ENCODE measurements at regions not wholly inside any gene's neighbourhood (a gene's known extent, or its start where the extent isn't known, plus 50 kb on each side); places are given as distances from the start of the nearest gene placed in this dataset.

DNA sequence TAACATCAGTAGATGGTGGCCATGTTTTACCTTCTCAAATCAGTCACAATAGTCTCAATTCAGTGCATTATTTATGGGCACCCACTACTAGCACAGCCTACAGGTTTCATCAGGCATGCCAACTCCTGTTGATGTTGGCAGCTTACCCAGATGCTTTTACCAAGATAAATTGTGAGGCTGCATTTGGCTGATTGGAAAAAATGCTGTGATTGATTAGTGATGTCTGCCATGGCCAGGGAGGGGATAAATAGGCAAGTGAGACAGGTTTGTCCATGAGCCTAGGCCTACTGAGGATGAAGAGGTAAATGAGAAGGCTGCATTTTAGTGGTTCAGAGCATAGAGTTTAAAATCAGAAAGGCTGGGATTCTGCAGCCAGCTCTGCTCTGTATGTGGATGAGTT, 227.1 kb downstream of the NFATC2 start:
- Histone ChIP-seq H3K79me2 (ENCODE audit: control insufficient read depth, low read length) (no peaks in the 10 kb centered on the region), H3K9me2 (replicated peaks; ENCODE audit: control insufficient read depth, low read length) (no peaks in the 10 kb centered on the region), H3K9me3 (ENCODE audit: control insufficient read depth, insufficient read depth, low read length) (no peaks in the 10 kb centered on the region), H4K20me1 (ENCODE audit: control insufficient read depth, insufficient read depth, low read depth, low read length) (no peaks in the 10 kb centered on the region), H3K4me2 (ENCODE audit: low read length) (no peak overlapping the region), H3K36me3 (ENCODE audit: control insufficient read depth, low read length) (no peaks in the 10 kb centered on the region), H3F3A (ENCODE audit: control insufficient read depth, insufficient read depth) (no peaks in the 10 kb centered on the region), H3K27ac (ENCODE audit: low read depth, low read length) (no peak overlapping the region), H3K27me3 (ENCODE audit: control insufficient read depth, low read length) (peaks cover 9% of the 10 kb centered on the region), H3K4me3 (ENCODE audit: low read length) (no peak overlapping the region), H3K4me1 (ENCODE audit: control insufficient read depth, low read length) (no peaks in the 10 kb centered on the region)
- TF ChIP-seq, protein P1, sequence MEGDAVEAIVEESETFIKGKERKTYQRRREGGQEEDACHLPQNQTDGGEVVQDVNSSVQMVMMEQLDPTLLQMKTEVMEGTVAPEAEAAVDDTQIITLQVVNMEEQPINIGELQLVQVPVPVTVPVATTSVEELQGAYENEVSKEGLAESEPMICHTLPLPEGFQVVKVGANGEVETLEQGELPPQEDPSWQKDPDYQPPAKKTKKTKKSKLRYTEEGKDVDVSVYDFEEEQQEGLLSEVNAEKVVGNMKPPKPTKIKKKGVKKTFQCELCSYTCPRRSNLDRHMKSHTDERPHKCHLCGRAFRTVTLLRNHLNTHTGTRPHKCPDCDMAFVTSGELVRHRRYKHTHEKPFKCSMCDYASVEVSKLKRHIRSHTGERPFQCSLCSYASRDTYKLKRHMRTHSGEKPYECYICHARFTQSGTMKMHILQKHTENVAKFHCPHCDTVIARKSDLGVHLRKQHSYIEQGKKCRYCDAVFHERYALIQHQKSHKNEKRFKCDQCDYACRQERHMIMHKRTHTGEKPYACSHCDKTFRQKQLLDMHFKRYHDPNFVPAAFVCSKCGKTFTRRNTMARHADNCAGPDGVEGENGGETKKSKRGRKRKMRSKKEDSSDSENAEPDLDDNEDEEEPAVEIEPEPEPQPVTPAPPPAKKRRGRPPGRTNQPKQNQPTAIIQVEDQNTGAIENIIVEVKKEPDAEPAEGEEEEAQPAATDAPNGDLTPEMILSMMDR (IDR thresholded peaks at IDR 0.05; ENCODE audit: low read depth, low read length, poor library complexity, severe bottlenecking): no peak
- no peak for TF ChIP-seq EZH2phosphoT487 (IDR thresholded peaks at IDR 0.05; ENCODE audit: borderline replicate concordance, low read length)

DNA sequence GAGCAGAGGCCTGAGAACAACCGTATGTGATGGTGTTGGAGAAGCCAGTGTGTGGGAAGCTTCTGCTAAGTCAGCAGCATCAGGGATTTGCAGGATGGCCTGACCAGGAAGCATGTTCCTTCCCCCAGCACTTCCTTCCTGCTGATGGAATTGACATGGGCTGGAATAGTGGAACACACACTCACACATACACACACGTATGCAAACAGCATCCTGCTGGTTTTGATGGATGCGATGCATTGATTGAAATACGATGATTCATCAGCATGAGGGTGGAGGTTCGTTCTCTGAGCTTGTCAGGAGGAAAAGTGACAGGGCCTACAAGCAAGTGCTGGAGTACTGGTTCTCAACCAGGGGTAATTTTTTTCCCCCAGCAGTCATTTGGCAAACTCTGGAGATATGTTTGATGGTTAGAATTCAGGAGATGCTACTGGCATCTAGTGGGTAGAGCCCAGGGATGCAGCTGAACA, 229.1 kb downstream of the NFATC2 start:
- H3K79me2 ChIP-seq (ENCODE audit: control insufficient read depth, low read length): no peaks in the 10 kb centered on the region
- H3F3A ChIP-seq (ENCODE audit: control insufficient read depth, insufficient read depth): no peaks in the 10 kb centered on the region
- H3K36me3 ChIP-seq (ENCODE audit: control insufficient read depth, low read length): no peaks in the 10 kb centered on the region
- H3K4me3 ChIP-seq (ENCODE audit: low read length): no peak overlapping the region
- H3K9me2 ChIP-seq (replicated peaks; ENCODE audit: control insufficient read depth, low read length): no peaks in the 10 kb centered on the region
- no peaks in the 10 kb centered on the region for H3K4me1 ChIP-seq (ENCODE audit: control insufficient read depth, low read length)
- no peaks in the 10 kb centered on the region for H3K9me3 ChIP-seq (ENCODE audit: control insufficient read depth, insufficient read depth, low read length)
- TF ChIP-seq EZH2phosphoT487 (IDR thresholded peaks at IDR 0.05; ENCODE audit: borderline replicate concordance, low read length): no peak
- no peak overlapping the region for H3K27ac ChIP-seq (ENCODE audit: low read depth, low read length)
- H3K27me3 ChIP-seq (ENCODE audit: control insufficient read depth, low read length): peaks cover 17% of the 10 kb centered on the region
- no peak overlapping the region for H3K4me2 ChIP-seq (ENCODE audit: low read length)
- no peaks in the 10 kb centered on the region for H4K20me1 ChIP-seq (ENCODE audit: control insufficient read depth, insufficient read depth, low read depth, low read length)

DNA sequence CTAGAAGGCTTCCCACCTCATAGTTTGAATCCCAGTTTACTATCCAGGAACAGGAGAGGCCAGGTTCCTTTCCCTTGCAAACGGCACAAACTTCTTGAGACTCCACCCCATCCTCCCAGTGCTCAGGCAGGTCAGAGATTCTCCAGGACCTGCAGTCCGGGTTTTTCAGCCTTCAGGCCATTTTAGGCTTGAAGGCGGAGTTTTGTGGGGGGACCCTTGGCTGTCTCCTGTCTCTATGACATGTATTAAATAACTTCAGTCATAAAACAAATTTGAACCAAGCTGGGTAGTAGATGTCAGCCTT, 230.1 kb downstream of the NFATC2 start:
- no peaks in the 10 kb centered on the region for H3K9me2 ChIP-seq (replicated peaks; ENCODE audit: control insufficient read depth, low read length)
- H3K27me3 ChIP-seq (ENCODE audit: control insufficient read depth, low read length): peaks cover 17% of the 10 kb centered on the region
- no peaks in the 10 kb centered on the region for H4K20me1 ChIP-seq (ENCODE audit: control insufficient read depth, insufficient read depth, low read depth, low read length)
- H3K79me2 ChIP-seq (ENCODE audit: control insufficient read depth, low read length): no peaks in the 10 kb centered on the region
- no peaks in the 10 kb centered on the region for H3K36me3 ChIP-seq (ENCODE audit: control insufficient read depth, low read length)
- H3K9me3 ChIP-seq (ENCODE audit: control insufficient read depth, insufficient read depth, low read length): no peaks in the 10 kb centered on the region
- H3K4me3 ChIP-seq (ENCODE audit: low read length): no peak overlapping the region
- TF ChIP-seq EZH2phosphoT487 (IDR thresholded peaks at IDR 0.05; ENCODE audit: borderline replicate concordance, low read length): no peak
- H3F3A ChIP-seq (ENCODE audit: control insufficient read depth, insufficient read depth): no peaks in the 10 kb centered on the region
- no peak overlapping the region for H3K4me2 ChIP-seq (ENCODE audit: low read length)
- no peaks in the 10 kb centered on the region for H3K4me1 ChIP-seq (ENCODE audit: control insufficient read depth, low read length)
- no peak overlapping the region for H3K27ac ChIP-seq (ENCODE audit: low read depth, low read length)

DNA sequence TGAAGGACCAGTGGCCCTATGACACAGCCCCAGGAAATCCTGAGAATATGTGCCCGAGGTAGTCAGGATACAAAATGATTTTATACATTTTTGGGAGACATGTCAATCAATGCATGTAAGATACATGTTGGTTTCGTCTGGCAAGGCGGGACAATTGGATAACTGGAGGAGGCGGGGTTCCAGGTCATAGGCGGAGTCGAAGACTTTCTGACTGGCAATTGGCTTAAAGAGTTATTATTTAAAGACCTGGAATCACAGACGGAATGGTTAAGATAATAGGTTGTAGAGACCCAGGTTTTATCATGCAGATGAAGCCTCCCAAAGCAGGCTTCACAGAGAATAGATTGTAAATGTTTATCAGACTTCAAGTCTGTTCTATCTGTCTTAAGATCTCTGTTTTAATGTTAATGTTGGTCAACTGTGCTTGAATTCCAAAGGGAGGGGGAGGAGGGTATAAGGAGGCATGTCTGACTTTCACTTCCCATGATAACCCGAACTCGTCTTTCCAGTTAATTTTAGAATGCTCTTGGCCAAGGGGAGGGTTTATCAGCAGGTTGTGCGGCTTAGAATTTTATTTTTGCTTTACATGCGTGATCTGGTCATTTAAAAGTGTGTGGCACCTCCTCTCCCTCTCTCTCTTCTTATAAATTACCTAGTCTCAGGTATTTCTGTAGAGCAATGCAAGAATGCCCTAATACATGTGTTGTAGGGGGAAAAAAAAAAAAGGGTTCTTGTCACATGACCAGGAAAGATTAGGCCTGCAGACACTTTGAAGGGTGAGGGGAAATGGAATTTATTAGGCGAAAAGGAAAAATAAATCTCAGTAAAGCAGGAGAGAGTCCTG, 230.7 kb downstream of the NFATC2 start:
- no peak overlapping the region for H3K4me2 ChIP-seq (ENCODE audit: low read length)
- TF ChIP-seq, protein P1 (IDR thresholded peaks at IDR 0.05; ENCODE audit: low read depth, low read length, poor library complexity, severe bottlenecking): no peak
- TF ChIP-seq EZH2phosphoT487 (IDR thresholded peaks at IDR 0.05; ENCODE audit: borderline replicate concordance, low read length): no peak
- H3K4me3 ChIP-seq (ENCODE audit: low read length): no peak overlapping the region

More for the DNA sequence above, 230.7 kb downstream of the NFATC2 start:
- H3K27ac ChIP-seq (ENCODE audit: low read depth, low read length): no peak overlapping the region
- no peaks in the 10 kb centered on the region for H3F3A ChIP-seq (ENCODE audit: control insufficient read depth, insufficient read depth)
- H4K20me1 ChIP-seq (ENCODE audit: control insufficient read depth, insufficient read depth, low read depth, low read length): no peaks in the 10 kb centered on the region
- peaks cover 17% of the 10 kb centered on the region for H3K27me3 ChIP-seq (ENCODE audit: control insufficient read depth, low read length)
- no peaks in the 10 kb centered on the region for H3K4me1 ChIP-seq (ENCODE audit: control insufficient read depth, low read length)
- no peaks in the 10 kb centered on the region for H3K9me2 ChIP-seq (replicated peaks; ENCODE audit: control insufficient read depth, low read length)
- no peaks in the 10 kb centered on the region for H3K9me3 ChIP-seq (ENCODE audit: control insufficient read depth, insufficient read depth, low read length)
- H3K36me3 ChIP-seq (ENCODE audit: control insufficient read depth, low read length): no peaks in the 10 kb centered on the region
- H3K79me2 ChIP-seq (ENCODE audit: control insufficient read depth, low read length): no peaks in the 10 kb centered on the region

All from DOHH2 (cell line).